COLO668 (cell line): ENCODE measurements at regions not wholly inside any gene's neighbourhood (a gene's known extent, or its start where the extent isn't known, plus 50 kb on each side); places are given as distances from the start of the nearest gene placed in this dataset.
"Not testable (repeated sequence)": the region's sequence is repeated elsewhere in the genome, so short reads cannot be mapped to it uniquely, and the experiment has no call there.

Experiments used
- DNase-seq: peaks from one replicate; lab custom pipeline; 2025; ENCODE audit not compliant: unreplicated experiment; lab: John Stamatoyannopoulos, UW

DNA sequence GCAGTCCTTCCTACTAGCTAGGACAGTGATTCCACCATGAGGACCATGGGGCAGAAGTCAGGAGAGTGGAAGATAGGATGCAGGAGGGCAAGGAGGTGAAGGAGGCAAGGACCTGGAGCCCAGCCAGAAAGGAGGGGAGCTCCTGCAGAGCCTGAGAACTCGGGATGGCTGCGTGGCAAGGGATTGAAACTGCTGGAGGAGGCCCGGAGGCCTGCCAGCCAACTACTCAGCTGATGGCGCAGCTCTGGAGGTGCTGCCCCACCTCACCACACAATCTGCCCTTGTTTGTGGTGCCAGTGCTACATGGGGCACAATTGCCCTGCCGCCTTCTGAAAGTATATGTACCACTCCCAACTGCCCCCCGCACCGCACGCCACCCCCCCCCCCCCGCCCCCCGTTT is 307.3 kb upstream of the CHRNA7 start:
- not testable (repeated sequence) for DNase-seq

- DNase-seq = not testable (repeated sequence)
Observed at GRCh38 chr15:31724903-31725302, 305.4 kb upstream of the CHRNA7 start.

DNA sequence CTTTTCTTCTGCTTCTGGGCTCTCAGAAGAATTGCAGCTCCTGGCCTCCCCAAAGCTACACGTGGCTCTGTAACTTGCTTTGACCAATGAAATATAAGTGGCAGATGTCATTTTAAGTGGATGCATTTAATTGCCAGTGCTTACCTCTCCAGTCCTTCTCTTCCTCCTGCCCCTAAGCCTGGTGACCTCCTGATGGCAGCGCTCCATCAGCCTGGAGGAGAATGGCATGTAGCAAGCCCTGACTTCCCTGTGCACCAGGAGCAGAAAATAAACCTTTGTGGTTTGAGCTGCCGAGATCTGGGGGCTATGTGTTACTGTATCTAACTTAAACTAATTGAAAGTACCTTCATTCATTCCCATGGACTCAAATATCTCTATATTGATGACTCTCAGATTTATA is 304.7 kb upstream of the CHRNA7 start:
- DNase-seq = not testable (repeated sequence)

DNA sequence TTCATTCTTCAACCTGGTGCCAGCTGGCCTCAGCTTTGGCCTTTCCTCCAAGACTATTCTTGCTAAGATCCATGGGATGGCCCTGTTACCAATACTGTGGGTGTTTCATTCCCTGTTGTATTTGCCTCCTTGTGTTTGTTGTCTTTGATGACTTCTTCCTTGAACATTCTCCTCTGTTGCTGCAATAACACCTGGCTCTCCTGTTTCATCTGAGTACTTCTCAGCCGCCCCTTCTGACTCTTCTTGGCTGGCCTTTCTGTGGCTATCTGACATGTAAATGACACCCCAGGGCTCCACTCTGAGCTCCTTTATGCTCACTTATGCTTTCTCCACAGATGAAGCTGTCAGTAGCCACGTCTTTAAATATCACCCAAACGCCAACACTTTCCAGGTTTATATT is 302.7 kb upstream of the CHRNA7 start:
- no peak for DNase-seq

GRCh38 chr15:31732726-31733125 is 297.6 kb upstream of the CHRNA7 start:
- DNase-seq = no peak

- DNase-seq = no peak
Observed at GRCh38 chr15:31733424-31733823, 296.9 kb upstream of the CHRNA7 start.

- DNase-seq = no peak
Observed at GRCh38 chr15:31740203-31740602, 290.1 kb upstream of the CHRNA7 start.

DNA sequence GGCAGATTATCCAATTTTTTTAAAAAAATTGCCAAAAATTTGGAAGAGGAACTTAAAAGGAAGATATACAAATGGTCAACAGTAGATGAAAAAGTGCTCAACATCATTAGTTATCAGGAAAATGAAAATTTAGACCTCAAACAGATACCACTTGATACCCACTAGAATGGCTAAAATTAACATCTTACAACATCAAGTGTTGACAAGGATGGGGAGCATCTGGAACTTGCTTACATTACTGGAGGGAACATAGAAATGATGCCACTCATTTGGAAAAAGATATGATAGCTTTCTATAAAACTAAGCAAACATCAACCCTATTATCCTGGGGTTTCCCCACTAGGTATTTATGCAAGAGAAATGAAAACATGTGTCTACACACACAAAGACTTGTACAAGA is 284.5 kb upstream of the CHRNA7 start:
- DNase-seq = no peak

DNA sequence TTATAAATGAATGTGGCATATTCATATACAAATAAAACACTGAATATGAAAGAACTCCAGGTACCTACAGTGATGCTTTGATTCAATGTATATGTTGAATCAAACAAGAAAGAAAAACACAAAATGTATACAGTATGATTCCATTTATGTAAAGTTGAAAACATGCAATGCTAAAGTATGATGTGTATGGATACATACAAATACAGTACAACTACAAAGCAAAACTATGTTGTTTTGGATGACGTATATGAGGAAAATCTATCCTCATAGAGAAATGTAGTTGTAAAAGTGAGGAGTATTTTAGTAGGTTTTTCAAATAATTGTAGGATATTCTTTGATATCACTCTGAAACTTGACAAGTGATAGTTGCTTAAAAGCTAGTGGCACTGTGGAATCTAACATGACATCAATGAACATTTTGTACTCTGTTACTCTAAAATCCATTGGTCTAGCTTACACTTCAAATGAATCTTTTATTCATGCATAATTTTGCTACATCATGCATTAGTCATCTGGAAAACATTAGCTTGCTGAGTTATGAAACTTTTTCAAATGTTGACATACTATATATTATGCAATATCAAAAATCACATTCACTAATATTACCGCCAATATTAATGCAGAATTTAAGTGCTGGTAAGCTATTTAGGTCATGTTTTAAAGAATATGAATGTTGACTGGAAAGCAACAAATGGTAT is 278.1 kb upstream of the CHRNA7 start:
- no peak for DNase-seq

DNA sequence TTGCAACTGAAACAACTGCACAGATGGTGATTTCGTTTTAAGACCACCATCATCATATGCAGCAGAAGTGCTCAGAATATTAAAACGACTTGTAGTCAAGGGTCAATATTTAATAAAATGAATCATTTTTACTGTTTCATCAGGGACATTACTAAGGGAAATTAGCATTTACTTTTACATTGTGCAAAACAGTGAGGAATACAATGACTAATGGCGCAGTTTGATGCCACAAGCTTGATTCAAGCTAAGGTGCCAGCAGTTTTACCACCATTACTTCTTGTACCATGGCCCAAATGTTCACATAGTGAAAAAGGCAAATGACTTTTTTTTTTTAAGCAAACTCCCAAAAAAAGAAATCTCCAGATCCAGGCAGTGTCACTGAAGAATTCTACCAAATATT is 277.4 kb upstream of the CHRNA7 start:
- no peak for DNase-seq

GRCh38 chr15:31758126-31758525 is 272.2 kb upstream of the CHRNA7 start:
- peak; percentile 93 for DNase-seq

DNA sequence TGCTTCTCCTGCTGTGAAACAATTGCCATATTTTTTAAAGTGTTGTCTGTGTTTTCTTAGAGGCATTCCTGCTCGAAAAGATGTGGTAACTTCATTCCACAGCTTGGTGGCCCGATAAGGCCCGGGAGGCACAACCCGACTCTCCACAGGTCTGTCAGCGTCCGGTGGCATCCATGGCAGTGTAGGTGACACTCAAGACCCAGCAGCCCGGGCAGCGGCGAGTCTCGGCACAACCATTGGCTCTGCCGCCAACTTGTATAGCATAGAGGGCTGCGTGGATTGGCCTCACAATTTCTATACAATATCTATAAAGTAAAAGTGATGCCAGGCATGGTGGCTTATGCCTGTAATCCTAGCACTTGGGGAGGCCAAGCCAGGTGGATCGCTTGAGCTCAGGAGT is 262.3 kb upstream of the CHRNA7 start:
- no peak for DNase-seq

DNA sequence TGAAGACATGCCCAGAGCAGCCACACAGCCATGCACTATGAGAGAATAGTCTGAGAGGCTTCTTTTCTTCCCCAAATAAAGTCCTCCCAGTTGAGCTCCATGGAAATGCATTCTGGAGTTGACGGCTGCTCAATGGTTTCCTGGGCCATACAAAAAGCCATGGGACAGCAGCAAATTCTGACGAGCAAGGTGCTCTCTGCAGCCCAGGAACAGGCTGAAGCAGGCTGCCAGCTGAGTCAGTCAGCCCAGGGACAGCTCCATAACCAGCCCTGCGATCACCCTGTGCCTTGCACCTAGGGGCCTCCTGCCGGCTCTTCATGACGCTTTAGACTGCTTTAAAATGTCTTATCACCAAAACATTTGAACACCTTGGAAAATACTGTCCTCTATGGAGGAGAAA is 256.3 kb upstream of the CHRNA7 start:
- DNase-seq = no peak

DNA sequence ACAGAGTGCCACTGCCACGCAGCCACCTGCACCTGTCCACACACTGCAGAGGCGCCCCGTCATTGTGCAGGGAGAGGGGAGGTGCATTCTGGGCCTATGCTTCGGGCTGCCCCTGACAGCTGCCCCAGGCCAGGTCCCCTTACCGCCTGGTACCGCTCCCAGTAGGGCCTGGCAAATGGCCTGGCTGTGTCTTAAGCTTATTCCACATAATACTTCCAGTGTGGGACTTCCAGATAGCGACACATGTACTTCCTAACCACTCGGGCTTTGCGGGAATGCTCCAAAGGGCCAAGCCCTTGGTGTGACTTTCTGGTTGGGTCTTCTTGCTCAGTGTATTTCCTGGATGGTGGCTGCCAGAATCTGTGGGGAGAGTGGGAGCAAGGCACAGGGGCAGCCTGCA is 254.3 kb upstream of the CHRNA7 start:
- DNase-seq = no peak

DNA sequence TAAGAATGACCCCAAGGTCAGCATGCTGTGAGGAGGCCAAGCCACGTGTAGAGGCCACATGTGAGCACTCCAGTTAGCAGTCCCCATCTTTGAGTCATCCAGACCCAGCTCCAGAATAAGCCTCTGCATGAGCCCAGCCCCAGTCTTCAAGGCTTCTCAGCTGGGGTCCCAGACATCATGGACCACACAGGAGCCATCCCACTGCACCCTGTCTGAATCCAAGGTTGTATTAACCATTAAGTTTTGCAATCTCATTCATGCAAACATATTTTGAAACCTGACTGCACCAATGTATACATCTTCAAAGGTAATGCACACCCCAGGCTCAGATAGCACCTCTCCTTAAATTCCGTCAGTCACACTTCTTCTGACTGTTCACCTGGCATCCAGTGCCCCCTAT is 249.1 kb upstream of the CHRNA7 start:
- no peak for DNase-seq

GRCh38 chr15:31782016-31782783 is 248.1 kb upstream of the CHRNA7 start:
- no peak for DNase-seq

DNA sequence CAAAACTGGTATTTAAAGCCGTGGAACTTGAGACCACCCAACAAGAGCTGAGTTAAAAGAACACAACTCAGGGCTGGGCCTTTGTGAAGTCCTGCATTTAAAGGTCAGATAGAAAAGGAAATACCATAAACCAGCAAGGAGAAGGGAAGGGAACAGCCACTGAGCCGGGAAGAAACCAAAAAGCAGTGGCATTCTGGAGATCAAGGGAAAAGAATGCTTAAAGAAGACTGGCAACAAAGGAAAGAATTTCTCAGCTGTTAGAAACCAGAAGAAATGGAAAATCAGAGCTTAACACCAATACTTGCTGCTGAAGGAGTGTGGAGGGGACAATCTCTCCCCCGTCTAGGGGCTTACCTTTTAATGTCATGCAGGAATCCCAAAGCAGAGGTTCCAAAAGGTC is 247.4 kb upstream of the CHRNA7 start:
- no peak for DNase-seq

DNA sequence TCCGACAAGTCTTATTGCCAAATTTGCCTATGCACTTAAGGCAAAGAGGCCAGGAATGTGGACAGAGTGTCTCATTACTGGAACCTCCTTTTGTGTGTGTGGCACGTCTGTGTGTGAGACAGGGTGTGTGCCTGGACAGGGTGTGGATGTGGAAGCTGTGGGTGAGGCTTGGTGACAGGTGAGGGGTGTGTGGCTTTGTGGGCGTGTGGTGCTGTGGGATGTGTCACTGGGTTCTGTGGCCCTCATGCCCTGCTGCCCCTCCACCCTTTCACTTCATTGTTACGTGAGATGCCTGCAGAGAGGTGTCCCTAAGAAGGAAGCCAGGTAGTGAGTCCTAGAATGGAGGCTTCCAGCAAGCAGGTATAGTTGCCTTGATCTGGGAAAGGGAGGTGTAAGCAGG is 244.0 kb upstream of the CHRNA7 start:
- no peak for DNase-seq

DNA sequence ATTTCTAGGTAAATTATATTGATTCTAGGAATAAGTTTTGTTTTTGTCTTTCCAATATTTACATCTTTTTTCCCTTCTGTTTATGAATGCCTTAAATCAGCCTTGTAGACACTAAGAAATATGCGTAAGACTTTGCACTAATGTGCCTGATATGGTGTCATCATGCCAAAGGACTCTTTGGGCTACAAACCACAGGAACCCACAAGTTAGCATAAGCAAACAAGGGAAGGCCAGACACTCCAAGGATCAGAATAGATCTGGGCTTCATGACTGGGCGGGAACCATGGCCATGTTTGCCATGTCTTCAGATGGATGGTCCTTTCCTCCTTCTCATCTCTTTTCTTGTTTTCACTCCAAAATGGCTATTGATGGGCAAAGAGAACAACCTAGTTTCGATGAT is 242.2 kb upstream of the CHRNA7 start:
- DNase-seq = no peak

DNA sequence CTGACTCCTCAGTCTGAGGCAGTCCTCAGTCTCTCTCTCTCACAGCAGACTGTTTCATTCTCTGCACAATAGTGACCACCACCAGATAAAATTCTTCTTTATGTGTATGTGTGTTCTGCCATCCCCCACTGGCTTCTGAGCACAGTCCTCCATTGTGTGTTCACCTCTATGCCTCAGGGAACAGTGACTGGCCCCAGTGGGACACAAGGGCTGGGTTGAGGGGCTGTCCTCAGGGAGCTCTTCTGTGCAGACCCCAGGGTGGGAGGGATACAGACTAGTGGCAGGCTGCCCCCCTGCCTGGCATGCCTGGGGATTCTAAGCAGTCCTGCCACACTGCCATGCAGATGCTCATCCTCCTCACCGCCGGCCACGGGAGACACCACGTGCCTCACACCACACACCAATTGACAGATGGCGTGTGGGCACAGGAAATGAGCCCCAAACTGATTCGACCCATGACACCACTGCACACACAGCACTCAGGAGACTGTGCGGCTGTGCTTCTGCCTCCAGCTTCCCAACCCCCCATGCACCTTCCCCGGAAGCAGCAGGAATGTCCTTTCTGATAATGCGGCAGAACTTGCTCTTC is 237.6 kb upstream of the CHRNA7 start:
- no peak for DNase-seq

DNA sequence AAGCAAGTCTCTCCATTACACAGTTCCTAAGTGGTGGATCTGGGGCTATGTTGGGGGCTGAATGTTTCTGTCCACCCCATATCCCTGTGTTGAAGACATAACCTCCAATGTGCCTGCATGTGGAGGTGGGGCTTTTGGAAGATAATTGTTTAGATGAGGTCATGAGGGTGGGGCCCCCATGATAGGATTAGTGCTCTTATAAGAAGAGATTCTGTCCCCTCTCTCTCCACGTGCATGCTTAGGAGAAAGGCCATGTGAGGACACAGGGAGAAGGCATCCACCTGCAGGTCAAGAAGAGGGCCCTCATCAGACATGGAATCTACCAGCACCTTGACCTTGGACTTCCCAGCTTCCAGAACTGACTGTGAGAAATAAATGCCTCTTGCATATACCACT is 231.0 kb upstream of the CHRNA7 start:
- no peak for DNase-seq

DNA sequence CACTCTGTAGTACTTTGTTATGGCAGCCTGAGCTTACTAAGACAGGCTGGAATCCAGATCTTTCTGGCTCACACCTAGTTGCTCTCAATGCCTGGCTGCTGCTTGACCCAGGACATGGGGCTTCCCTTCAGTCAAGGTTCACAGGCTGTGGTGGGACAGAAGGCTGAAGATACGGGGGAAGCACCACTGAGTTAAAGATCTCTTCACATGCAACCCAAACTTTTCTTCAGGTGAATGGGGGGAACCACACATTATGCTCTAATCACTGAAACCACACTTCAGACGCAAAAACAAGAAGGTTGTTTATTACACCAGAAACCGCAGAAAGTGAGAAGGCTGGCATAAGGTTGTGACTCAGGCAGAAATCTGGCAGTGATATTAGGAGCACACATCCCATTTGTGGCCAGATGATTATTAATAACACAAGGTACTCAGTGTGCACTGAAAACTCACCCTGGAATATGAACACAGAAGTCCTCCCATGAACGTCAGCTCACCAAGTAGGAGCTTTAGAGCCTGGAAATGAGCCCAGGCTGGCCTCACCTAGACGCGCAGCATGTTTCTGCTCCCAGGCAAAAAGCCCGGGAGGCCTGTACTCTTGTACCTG is 230.5 kb upstream of the CHRNA7 start:
- no peak for DNase-seq
